ENCODE measurements at regions not wholly inside any gene's neighbourhood (a gene's known extent, or its start where the extent isn't known, plus 50 kb on each side); places are given as distances from the start of the nearest gene placed in this dataset.

DNA sequence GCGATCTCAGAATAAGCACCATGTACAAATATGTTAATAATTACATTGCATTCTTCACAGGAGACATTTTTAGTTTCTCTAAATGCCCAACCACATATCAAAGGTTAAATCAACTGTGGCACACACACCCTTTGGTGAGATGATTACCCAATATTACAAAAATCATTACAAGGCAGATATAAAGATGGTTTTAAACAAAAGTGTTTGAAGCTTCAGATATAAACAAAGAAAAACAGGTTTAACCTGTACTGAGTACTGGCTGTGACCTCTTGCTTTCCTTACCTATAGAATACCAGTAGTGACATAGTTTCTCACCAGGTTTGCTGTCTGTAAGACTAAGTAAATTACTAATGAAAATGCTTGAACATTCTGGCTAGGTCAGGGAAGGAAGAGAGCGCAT is 360.0 kb upstream of the IGFBP3 start:
- TF ChIP-seq EZH2 (IDR thresholded peaks at IDR 0.05) (no peak), POLR2AphosphoS5 (IDR thresholded peaks at IDR 0.05; ENCODE audit: borderline replicate concordance, low read depth, low read length) (no peak)

Data from SK-N-MC (cell line).